HUDEP-2 (cell line): ENCODE measurements at regions not wholly inside any gene's neighbourhood (a gene's known extent, or its start where the extent isn't known, plus 50 kb on each side); places are given as distances from the start of the nearest gene placed in this dataset.
"Not testable (repeated sequence)": the region's sequence is repeated elsewhere in the genome, so short reads cannot be mapped to it uniquely, and the experiment has no call there.

Experiments
- DNase-seq, 76 experiments: peaks; one replicate each; lab custom pipeline; 2025; ENCODE audit not compliant: unreplicated experiment in 76 of 76; lab: John Stamatoyannopoulos, UW

GRCh38 chr16:25637236-25637635 lies 54.5 kb upstream of the HS3ST4 start:
- no peak for DNase-seq

DNA sequence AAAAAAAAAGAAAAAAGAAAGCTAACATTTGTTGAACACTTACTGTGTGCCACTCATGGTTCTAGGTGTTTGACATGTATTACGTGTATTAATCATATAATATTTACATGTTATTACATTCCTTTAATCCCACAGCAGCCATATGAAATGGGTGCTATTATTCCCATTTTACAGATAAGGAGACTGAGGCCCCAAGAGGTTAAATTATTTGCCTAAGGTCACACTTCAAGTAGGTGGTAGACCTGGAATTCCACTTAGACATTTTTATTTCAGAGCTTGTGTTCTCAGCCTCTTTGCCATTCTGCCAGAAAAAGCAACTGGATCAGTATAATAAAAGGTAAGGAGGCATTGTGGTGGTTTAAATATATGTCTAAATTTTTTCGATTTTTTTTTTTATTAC lies 55.1 kb upstream of the HS3ST4 start:
- no peak for DNase-seq

GRCh38 chr16:25635454-25635853 lies 56.3 kb upstream of the HS3ST4 start:
- DNase-seq: no peak

DNA sequence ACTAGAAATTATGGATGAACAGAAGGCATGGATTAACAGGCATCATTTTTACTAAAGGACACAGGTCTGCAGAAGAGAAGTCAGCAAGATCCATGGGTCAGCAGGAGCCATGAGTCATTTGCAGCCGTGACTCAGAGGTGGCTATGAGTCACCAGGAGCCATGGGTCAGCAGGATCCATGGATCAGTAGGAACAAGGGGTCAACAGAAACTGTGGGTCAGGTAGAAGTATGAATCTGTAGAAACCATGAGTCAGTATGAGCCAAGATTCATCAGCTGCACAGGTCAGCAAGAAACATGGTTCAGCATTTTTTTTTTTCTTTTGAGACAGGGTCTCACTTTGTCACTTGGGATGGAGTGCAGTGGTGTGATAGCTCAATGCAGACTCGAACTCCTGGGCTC lies 58.2 kb upstream of the HS3ST4 start:
- no peak for DNase-seq

- DNase-seq: no peak
These were observed 63.0 kb upstream of the HS3ST4 start for GRCh38 chr16:25628766-25629165.

- DNase-seq: no peak
These were observed 64.1 kb upstream of the HS3ST4 start for GRCh38 chr16:25627641-25628040.

- no peak for DNase-seq
These were observed 65.6 kb upstream of the HS3ST4 start for GRCh38 chr16:25626172-25626571.

GRCh38 chr16:25625620-25626019 lies 66.1 kb upstream of the HS3ST4 start:
- DNase-seq: no peak

DNA sequence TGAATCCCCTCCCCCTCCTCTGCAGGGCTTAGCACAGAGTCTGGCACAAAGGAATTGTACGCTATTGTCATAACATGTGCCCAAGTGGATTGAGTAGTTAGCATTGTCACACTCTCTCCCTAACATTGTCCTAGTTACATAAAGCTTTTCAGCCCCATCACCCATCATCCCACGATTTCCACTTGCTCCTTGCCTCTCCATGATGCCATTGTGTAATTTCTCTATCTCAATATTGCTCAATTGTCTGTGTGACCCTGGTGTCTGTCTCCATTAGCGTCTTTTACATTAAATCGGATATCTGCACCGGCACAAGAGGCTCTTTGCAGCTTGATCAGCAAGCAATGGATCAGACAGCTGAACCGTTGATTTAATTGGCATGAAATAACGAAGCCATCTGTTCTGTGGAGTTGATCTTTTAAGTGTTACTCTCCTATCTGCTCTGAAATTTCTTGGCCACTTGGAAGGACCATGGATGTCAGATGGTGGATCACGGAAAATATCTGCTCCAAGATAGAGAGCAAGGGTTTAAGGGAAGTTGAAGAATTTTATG lies 77.0 kb upstream of the HS3ST4 start:
- DNase-seq: no peak

DNA sequence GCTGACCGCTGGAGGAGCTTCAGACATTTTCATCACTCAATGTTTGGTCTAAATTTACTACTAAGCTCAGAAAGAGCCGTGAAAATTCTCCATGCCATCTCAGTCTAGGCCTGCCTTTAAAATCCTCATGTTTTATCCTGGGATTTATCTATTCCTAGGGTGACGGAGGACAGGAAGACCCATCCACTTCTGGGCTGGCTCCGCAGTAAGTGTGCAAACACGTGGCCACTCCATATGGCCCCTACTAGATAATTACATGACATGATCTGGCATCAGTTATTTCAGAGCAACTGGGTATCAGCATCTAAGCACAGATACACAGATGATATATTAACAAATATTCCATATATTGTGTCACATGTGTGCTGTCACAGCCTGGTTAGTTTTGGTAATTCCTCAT lies 77.8 kb upstream of the HS3ST4 start:
- DNase-seq: no peak

DNA sequence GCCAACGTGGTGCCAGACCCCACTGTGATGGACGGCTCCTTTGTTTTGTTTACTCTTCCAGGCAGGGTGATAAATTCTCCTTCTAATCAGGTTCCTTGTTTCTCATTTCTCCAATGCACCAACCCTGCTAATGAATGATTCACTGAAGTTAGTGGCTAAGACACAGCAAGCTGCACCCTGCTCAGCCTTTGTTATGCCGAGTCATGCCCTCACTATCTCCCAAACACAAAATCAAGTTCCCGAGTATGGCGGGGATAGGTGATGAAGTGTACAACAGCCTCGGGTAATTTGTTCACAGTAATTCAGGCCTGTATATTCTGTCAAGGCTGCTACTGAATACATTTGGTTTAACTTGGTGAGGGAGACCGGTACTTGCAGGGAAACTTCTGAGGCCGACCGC lies 83.8 kb upstream of the HS3ST4 start:
- no peak for DNase-seq

DNA sequence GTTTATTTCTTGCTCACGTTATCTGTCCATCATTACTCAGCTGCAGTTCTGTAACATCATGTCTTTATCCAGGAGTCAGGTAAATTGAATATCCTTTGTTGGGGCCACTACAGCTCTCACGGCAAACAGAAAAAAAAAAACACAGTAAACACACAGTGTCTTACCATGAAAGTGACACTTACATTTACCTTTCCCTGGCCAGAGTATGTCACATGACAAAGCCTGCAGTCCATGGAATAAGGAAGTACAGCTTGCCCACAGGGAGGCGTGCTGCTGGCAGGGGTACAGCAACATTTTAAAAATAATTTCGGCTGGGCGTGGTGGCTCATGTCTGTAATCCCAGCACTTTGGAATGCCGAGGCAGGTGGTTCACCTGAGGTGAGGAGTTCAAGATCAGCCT lies 85.7 kb upstream of the HS3ST4 start:
- DNase-seq: no peak

GRCh38 chr16:25605381-25605780 lies 86.4 kb upstream of the HS3ST4 start:
- DNase-seq: no peak

DNA sequence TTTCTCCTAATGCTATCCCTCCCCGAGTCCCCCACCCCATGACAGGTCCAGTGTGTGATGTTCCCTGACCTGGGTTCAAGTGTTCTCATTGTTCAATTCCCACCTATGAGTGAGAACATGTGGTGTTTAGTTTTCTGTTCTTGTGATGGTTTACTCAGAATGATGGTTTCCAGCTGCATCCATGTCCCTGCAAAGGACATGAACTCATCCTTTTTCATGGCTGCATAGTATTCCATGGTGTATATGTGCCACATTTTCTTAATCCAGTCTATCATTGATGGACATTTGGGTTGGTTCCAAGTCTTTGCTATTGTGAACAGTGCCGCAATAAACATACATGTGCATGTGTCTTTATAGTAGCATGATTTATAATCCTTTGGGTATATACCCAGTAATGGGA lies 90.5 kb upstream of the HS3ST4 start:
- DNase-seq: not testable (repeated sequence)

GRCh38 chr16:25596194-25596593 lies 95.6 kb upstream of the HS3ST4 start:
- DNase-seq: no peak

DNA sequence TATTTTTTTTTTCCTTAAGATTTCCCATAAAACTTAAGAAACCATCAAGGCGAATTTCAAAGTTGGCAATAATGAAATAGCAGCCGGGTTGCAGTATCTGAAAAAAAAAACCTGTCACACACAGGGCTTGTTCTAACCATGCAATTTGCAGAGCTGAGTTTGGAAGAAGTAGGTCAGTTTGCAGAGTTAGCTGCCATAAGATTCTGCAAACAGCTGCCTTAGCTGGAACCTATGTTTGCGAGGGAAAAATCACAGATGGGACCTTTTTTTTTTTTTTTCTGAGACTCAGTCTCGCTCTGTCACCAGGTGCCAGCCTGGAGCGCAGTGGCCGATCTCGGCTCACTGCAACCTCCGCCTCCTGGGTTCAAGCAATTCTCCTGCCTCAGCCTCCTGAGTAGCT lies 98.5 kb upstream of the HS3ST4 start:
- no peak for DNase-seq

DNA sequence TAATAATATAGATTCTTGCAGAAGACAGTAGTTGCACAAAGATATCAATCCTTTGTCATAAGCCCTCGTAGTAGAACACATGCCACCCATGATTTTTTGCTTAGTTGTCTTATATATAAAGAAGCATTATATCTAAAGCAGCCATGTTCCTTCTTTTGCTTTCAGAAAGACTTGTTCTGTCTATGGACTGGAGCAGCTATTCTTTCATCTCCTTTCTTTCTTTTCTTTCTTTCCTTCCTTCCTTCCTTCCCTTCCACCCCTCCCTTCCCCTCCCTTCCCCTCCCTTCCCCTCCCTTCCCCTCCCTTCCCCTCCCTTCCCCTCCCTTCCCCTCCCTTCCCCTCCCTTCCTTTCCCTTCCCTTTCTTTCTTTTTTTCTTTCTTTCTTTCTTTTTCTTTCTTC lies 104.0 kb upstream of the HS3ST4 start:
- no peak for DNase-seq

GRCh38 chr16:25586826-25587225 lies 104.9 kb upstream of the HS3ST4 start:
- DNase-seq: no peak

DNA sequence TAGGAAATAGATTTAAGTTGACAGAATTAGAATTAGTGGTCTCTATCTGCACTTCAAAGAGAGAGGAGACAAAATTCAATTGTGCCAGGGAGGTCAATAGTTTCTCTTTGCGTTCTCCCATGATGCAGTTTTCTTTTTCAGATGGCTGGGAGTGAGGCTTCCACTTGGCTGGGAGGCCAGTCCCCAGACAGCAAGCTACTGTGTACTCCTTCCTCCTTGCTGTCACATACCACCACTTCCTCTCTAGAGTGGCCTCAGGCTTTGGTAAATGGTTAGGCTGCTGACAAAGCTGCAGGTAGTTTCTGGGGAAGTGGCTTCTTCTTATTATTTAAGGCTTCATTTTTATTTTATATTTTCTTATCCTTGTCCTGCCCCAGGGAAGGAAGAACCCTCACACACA lies 106.2 kb upstream of the HS3ST4 start:
- DNase-seq: no peak

GRCh38 chr16:25580041-25580440 lies 111.7 kb upstream of the HS3ST4 start:
- DNase-seq: no peak

GRCh38 chr16:25575363-25575762 lies 116.4 kb upstream of the HS3ST4 start:
- DNase-seq: no peak

DNA sequence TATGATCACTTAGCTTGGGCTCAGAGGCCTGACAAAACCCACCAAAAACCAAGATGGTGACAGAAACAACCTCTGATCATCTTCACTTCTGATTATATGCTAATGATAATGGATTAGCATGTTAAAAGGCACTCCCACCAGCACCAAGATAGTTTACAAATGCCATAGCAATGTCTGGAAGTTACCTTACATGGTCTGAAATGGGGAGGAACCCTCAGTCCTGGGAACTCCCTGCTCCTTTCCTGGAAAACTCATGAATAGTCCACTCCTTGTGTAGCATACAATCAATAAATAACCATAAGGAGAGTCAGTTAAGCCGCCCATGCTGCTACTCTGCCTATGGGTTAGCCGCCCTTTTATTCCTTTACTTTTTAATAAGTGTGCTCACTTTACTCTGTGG lies 120.0 kb upstream of the HS3ST4 start:
- DNase-seq: no peak

DNA sequence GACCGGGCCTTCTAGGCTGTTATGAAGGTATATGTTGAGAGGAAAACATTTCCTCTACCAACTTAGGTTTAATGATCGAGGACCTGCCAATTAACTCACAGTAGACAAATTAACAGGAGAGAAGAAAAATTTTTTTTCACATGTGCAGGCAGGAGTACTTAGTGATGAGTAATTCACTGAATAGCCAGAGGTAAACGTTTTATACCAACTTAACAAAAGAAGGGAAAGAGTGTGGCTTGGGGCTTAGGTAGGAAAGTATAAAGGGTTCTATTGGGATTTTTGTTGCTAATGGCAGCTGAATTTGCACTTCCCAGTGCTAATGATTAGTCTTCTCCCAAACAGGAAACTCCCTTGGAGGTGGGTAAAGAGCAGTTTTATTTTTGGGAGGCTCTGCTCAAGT lies 121.6 kb upstream of the HS3ST4 start:
- no peak for DNase-seq

- DNase-seq: no peak
These were observed 122.8 kb upstream of the HS3ST4 start for GRCh38 chr16:25568991-25569390.
